ENCODE measurements at regions not wholly inside any gene's neighbourhood (a gene's known extent, or its start where the extent isn't known, plus 50 kb on each side); places are given as distances from the start of the nearest gene placed in this dataset.

- H3K36me3 ChIP-seq (ENCODE audit: control insufficient read depth, insufficient read depth, low read length): no peaks in the 10 kb centered on the region
- no peaks in the 10 kb centered on the region for H3K9me3 ChIP-seq (ENCODE audit: control insufficient read depth, low read length)
- H3K4me3 ChIP-seq (ENCODE audit: extremely low read depth, insufficient read depth, low read length, poor library complexity, severe bottlenecking): no peak overlapping the region
- 77 to 84% methylated on average over 8 to 10 of the region's 10 CpGs for WGBS, 2 experiments (ENCODE audit: insufficient coverage in 2 of 2)
- H3K4me1 ChIP-seq (ENCODE audit: control insufficient read depth, insufficient read depth, low read length, poor library complexity, severe bottlenecking): no peaks in the 10 kb centered on the region
- H3K27ac ChIP-seq (ENCODE audit: low read depth, low read length, severe bottlenecking): no peak overlapping the region
These were observed 102.1 kb downstream of the CPZ start for GRCh38 chr4:8694651-8695151.

GRCh38 chr4:8694226-8694625 is 101.7 kb downstream of the CPZ start:
- no peaks in the 10 kb centered on the region for H3K9me3 ChIP-seq (ENCODE audit: control insufficient read depth, low read length)
- WGBS, 2 experiments (ENCODE audit: insufficient coverage in 2 of 2): 78 to 88% methylated on average over 8 of the region's 8 CpGs
- no peaks in the 10 kb centered on the region for H3K36me3 ChIP-seq (ENCODE audit: control insufficient read depth, insufficient read depth, low read length)
- no peaks in the 10 kb centered on the region for H3K4me1 ChIP-seq (ENCODE audit: control insufficient read depth, insufficient read depth, low read length, poor library complexity, severe bottlenecking)
- no peak overlapping the region for H3K4me3 ChIP-seq (ENCODE audit: extremely low read depth, insufficient read depth, low read length, poor library complexity, severe bottlenecking)
- H3K27ac ChIP-seq (ENCODE audit: low read depth, low read length, severe bottlenecking): no peak overlapping the region

DNA sequence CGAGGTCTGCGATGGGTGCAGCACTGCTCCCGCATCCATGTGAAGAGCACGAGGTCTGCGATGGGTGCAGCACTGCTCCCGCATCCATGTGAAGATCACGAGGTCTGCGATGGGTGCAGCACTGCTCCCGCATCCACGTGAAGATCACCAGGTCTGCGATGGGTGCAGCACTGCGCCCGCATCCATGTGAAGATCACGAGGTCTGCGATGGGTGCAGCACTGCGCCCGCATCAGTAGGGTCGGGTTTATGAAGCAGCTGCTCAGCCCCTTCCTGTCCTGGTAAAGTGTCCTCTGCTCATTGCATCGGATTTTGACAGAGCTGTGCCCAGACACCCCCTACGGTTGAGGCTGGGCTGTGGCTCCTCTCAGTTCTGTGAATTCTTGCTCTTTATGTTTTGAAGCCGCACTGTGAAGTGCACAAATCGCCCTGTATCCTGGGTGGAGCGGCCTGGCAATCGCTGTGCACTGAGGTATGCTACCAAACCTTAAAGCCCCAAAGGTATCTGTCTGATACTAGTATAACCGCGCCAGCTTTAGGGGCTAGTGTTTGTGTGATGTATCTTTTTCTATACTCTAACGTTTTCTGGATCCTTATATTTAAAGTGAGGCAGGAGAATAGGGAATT is 98.7 kb downstream of the CPZ start:
- WGBS, 2 experiments (ENCODE audit: insufficient coverage in 2 of 2): 91% methylated on average over 21 to 24 of the region's 27 CpGs
- H3K36me3 ChIP-seq (ENCODE audit: control insufficient read depth, insufficient read depth, low read length): no peaks in the 10 kb centered on the region

GRCh38 chr4:8690216-8691150 is 97.9 kb downstream of the CPZ start:
- H3K36me3 ChIP-seq (ENCODE audit: control insufficient read depth, insufficient read depth, low read length): no peaks in the 10 kb centered on the region

More for the DNA sequence above, 98.7 kb downstream of the CPZ start:
- no peaks in the 10 kb centered on the region for H3K9me3 ChIP-seq (ENCODE audit: control insufficient read depth, low read length)
- no peak overlapping the region for H3K4me3 ChIP-seq (ENCODE audit: extremely low read depth, insufficient read depth, low read length, poor library complexity, severe bottlenecking)
- H3K27ac ChIP-seq (ENCODE audit: low read depth, low read length, severe bottlenecking): no peak overlapping the region
- no peaks in the 10 kb centered on the region for H3K4me1 ChIP-seq (ENCODE audit: control insufficient read depth, insufficient read depth, low read length, poor library complexity, severe bottlenecking)

GRCh38 chr4:8689741-8690140 is 97.2 kb downstream of the CPZ start:
- 89 to 91% methylated on average over 8 of the region's 8 CpGs for WGBS, 2 experiments (ENCODE audit: insufficient coverage in 2 of 2)
- Histone ChIP-seq H3K4me3 (ENCODE audit: extremely low read depth, insufficient read depth, low read length, poor library complexity, severe bottlenecking) (no peak overlapping the region), H3K9me3 (ENCODE audit: control insufficient read depth, low read length) (no peaks in the 10 kb centered on the region)

More at GRCh38 chr4:8690216-8691150, 97.9 kb downstream of the CPZ start:
- no peak overlapping the region for H3K4me3 ChIP-seq (ENCODE audit: extremely low read depth, insufficient read depth, low read length, poor library complexity, severe bottlenecking)
- WGBS, 2 experiments (ENCODE audit: insufficient coverage in 2 of 2): 75 to 79% methylated on average over 20 to 23 of the region's 23 CpGs
- H3K9me3 ChIP-seq (ENCODE audit: control insufficient read depth, low read length): no peaks in the 10 kb centered on the region
- H3K27ac ChIP-seq (ENCODE audit: low read depth, low read length, severe bottlenecking): no peak overlapping the region
- H3K4me1 ChIP-seq (ENCODE audit: control insufficient read depth, insufficient read depth, low read length, poor library complexity, severe bottlenecking): no peaks in the 10 kb centered on the region

GRCh38 chr4:8688908-8689445 is 96.4 kb downstream of the CPZ start:
- H3K36me3 ChIP-seq (ENCODE audit: control insufficient read depth, insufficient read depth, low read length): no peaks in the 10 kb centered on the region
- 84 to 87% methylated on average over 14 to 18 of the region's 19 CpGs for WGBS, 2 experiments (ENCODE audit: insufficient coverage in 2 of 2)
- H3K27ac ChIP-seq (ENCODE audit: low read depth, low read length, severe bottlenecking): no peak overlapping the region
- H3K9me3 ChIP-seq (ENCODE audit: control insufficient read depth, low read length): no peaks in the 10 kb centered on the region
- no peaks in the 10 kb centered on the region for H3K4me1 ChIP-seq (ENCODE audit: control insufficient read depth, insufficient read depth, low read length, poor library complexity, severe bottlenecking)
- no peak overlapping the region for H3K4me3 ChIP-seq (ENCODE audit: extremely low read depth, insufficient read depth, low read length, poor library complexity, severe bottlenecking)

More at GRCh38 chr4:8689741-8690140, 97.2 kb downstream of the CPZ start:
- Histone ChIP-seq H3K36me3 (ENCODE audit: control insufficient read depth, insufficient read depth, low read length) (no peaks in the 10 kb centered on the region), H3K4me1 (ENCODE audit: control insufficient read depth, insufficient read depth, low read length, poor library complexity, severe bottlenecking) (no peaks in the 10 kb centered on the region), H3K27ac (ENCODE audit: low read depth, low read length, severe bottlenecking) (no peak overlapping the region)

GRCh38 chr4:8688041-8688907 is 95.7 kb downstream of the CPZ start:
- Histone ChIP-seq H3K27ac (ENCODE audit: low read depth, low read length, severe bottlenecking) (no peak overlapping the region), H3K4me3 (ENCODE audit: extremely low read depth, insufficient read depth, low read length, poor library complexity, severe bottlenecking) (no peak overlapping the region), H3K4me1 (ENCODE audit: control insufficient read depth, insufficient read depth, low read length, poor library complexity, severe bottlenecking) (no peaks in the 10 kb centered on the region), H3K36me3 (ENCODE audit: control insufficient read depth, insufficient read depth, low read length) (no peaks in the 10 kb centered on the region), H3K9me3 (ENCODE audit: control insufficient read depth, low read length) (no peaks in the 10 kb centered on the region)
- WGBS, 2 experiments (ENCODE audit: insufficient coverage in 2 of 2): 19 to 25% methylated on average over 28 to 32 of the region's 41 CpGs

DNA sequence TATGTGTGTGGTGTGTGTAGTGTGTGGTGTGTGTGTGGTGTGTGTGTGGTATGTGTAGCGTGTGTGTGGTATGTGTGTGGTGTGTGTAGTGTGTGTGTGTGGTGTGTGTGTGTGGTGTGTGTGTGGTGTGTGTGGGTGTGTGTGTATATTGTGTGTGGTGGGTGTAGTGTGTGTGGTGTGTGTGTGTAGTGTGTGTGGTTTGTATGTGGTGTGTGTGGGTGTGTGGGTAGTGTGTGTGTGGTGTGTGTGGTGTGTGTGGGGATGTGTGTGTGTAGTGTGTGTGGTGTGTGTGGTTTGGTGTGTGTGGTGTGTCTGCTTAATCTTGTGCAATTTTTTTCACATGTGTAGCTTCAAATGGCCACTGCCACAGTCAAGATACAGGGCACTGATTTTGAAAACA is 94.5 kb downstream of the CPZ start:
- no peak overlapping the region for H3K4me3 ChIP-seq (ENCODE audit: extremely low read depth, insufficient read depth, low read length, poor library complexity, severe bottlenecking)
- H3K9me3 ChIP-seq (ENCODE audit: control insufficient read depth, low read length): no peaks in the 10 kb centered on the region
- no peak overlapping the region for H3K27ac ChIP-seq (ENCODE audit: low read depth, low read length, severe bottlenecking)
- H3K4me1 ChIP-seq (ENCODE audit: control insufficient read depth, insufficient read depth, low read length, poor library complexity, severe bottlenecking): no peaks in the 10 kb centered on the region
- no CpG with 5 or more reads among the region's 1 CpG for WGBS, 2 experiments (ENCODE audit: insufficient coverage in 2 of 2)
- H3K36me3 ChIP-seq (ENCODE audit: control insufficient read depth, insufficient read depth, low read length): no peaks in the 10 kb centered on the region

DNA sequence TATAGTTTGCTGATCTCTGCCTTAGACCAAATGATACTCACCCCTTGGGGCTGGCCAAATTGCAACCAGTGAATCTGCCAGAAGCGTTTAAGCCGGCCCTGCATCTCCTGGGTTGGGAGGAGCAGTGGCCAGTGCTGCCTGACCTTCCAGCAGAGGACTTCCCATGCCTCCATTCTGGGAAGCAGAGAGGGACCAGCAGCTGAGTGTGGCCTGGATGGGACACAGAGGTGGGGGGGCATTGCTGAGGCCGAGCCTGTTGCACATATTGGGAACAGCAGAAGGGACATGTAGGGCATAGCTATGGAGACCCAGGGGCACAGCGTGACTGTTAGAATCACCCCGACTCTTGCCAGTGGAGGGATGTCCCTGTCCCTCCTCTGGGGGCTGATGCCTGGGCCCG is 93.3 kb downstream of the CPZ start:
- no peaks in the 10 kb centered on the region for H3K9me3 ChIP-seq (ENCODE audit: control insufficient read depth, low read length)
- H3K4me1 ChIP-seq (ENCODE audit: control insufficient read depth, insufficient read depth, low read length, poor library complexity, severe bottlenecking): no peaks in the 10 kb centered on the region
- WGBS, 2 experiments (ENCODE audit: insufficient coverage in 2 of 2): 84% methylated on average over 6 of the region's 6 CpGs
- no peak overlapping the region for H3K4me3 ChIP-seq (ENCODE audit: extremely low read depth, insufficient read depth, low read length, poor library complexity, severe bottlenecking)
- no peak overlapping the region for H3K27ac ChIP-seq (ENCODE audit: low read depth, low read length, severe bottlenecking)
- no peaks in the 10 kb centered on the region for H3K36me3 ChIP-seq (ENCODE audit: control insufficient read depth, insufficient read depth, low read length)

- WGBS, 2 experiments (ENCODE audit: insufficient coverage in 2 of 2): 92% methylated on average over 5 of the region's 5 CpGs
- Histone ChIP-seq H3K36me3 (ENCODE audit: control insufficient read depth, insufficient read depth, low read length) (no peaks in the 10 kb centered on the region), H3K4me1 (ENCODE audit: control insufficient read depth, insufficient read depth, low read length, poor library complexity, severe bottlenecking) (no peaks in the 10 kb centered on the region), H3K27ac (ENCODE audit: low read depth, low read length, severe bottlenecking) (no peak overlapping the region), H3K9me3 (ENCODE audit: control insufficient read depth, low read length) (no peaks in the 10 kb centered on the region), H3K4me3 (ENCODE audit: extremely low read depth, insufficient read depth, low read length, poor library complexity, severe bottlenecking) (no peak overlapping the region)
These were observed 90.9 kb downstream of the CPZ start for GRCh38 chr4:8683462-8683861.
